ENCODE measurements at regions not wholly inside any gene's neighbourhood (a gene's known extent, or its start where the extent isn't known, plus 50 kb on each side); places are given as distances from the start of the nearest gene placed in this dataset.

- Mint-ChIP-seq H3K9me3 (no peaks in the 10 kb centered on the region), H3K27ac (no peak overlapping the region), H3K4me1 (no peaks in the 10 kb centered on the region), H3K4me3 (no peak overlapping the region), H3K36me3 (no peaks in the 10 kb centered on the region), H3K27me3 (peaks cover 8% of the 10 kb centered on the region)
- ATAC-seq (ENCODE audit: low read depth) (no peak), DNase-seq (no peak)
- POLR2A ChIA-PET, result no interaction called here
These were observed 260.7 kb upstream of the CSF3R start for GRCh38 chr1:36743286-36744005.

GRCh38 chr1:36741066-36741465 is 258.4 kb upstream of the CSF3R start:
- Mint-ChIP-seq H3K9me3 (no peaks in the 10 kb centered on the region), H3K27ac (no peak overlapping the region), H3K27me3 (peaks cover 17% of the 10 kb centered on the region), H3K4me3 (no peak overlapping the region), H3K4me1 (no peaks in the 10 kb centered on the region), H3K36me3 (no peaks in the 10 kb centered on the region)
- DNase-seq, result no peak
- no peak for ATAC-seq (ENCODE audit: low read depth)
- POLR2A ChIA-PET, result no interaction called here

- Mint-ChIP-seq H3K4me1 (no peaks in the 10 kb centered on the region), H3K27ac (no peak overlapping the region), H3K27me3 (peaks cover 20% of the 10 kb centered on the region), H3K36me3 (no peaks in the 10 kb centered on the region), H3K4me3 (no peak overlapping the region), H3K9me3 (no peaks in the 10 kb centered on the region)
- ATAC-seq (ENCODE audit: low read depth) (no peak), DNase-seq (no peak)
- POLR2A ChIA-PET, result no interaction called here
These were observed 257.7 kb upstream of the CSF3R start for GRCh38 chr1:36740446-36740845.

- H3K9me3 Mint-ChIP-seq, result no peaks in the 10 kb centered on the region
- no peak overlapping the region for H3K27ac Mint-ChIP-seq
- H3K27me3 Mint-ChIP-seq, result peaks cover 21% of the 10 kb centered on the region
- DNase-seq, result no peak
- no peak overlapping the region for H3K4me3 Mint-ChIP-seq
- POLR2A ChIA-PET, result no interaction called here
- no peaks in the 10 kb centered on the region for H3K36me3 Mint-ChIP-seq
- no peaks in the 10 kb centered on the region for H3K4me1 Mint-ChIP-seq
- no peak for ATAC-seq (ENCODE audit: low read depth)
These were observed 257.1 kb upstream of the CSF3R start for GRCh38 chr1:36739703-36740289.

GRCh38 chr1:36738245-36738644 is 255.5 kb upstream of the CSF3R start:
- Mint-ChIP-seq H3K9me3 (no peaks in the 10 kb centered on the region), H3K36me3 (no peaks in the 10 kb centered on the region), H3K4me1 (no peaks in the 10 kb centered on the region), H3K27ac (no peak overlapping the region), H3K4me3 (no peak overlapping the region), H3K27me3 (peaks cover 24% of the 10 kb centered on the region)
- POLR2A ChIA-PET, result no interaction called here
- no peak for ATAC-seq (ENCODE audit: low read depth)
- no peak for DNase-seq

- H3K27ac Mint-ChIP-seq, result no peak overlapping the region
- no peak for ATAC-seq (ENCODE audit: low read depth)
- POLR2A ChIA-PET, result no interaction called here
- no peaks in the 10 kb centered on the region for H3K4me1 Mint-ChIP-seq
- H3K27me3 Mint-ChIP-seq, result peaks cover 24% of the 10 kb centered on the region
- no peaks in the 10 kb centered on the region for H3K36me3 Mint-ChIP-seq
- H3K4me3 Mint-ChIP-seq, result no peak overlapping the region
- no peak for DNase-seq
- no peaks in the 10 kb centered on the region for H3K9me3 Mint-ChIP-seq
These were observed 255.1 kb upstream of the CSF3R start for GRCh38 chr1:36737767-36738166.

GRCh38 chr1:36737038-36737555 is 254.4 kb upstream of the CSF3R start:
- no peaks in the 10 kb centered on the region for H3K36me3 Mint-ChIP-seq
- H3K27me3 Mint-ChIP-seq, result peaks cover 24% of the 10 kb centered on the region
- DNase-seq, result no peak
- H3K9me3 Mint-ChIP-seq, result no peaks in the 10 kb centered on the region
- H3K27ac Mint-ChIP-seq, result no peak overlapping the region
- ATAC-seq (ENCODE audit: low read depth), result no peak
- no peak overlapping the region for H3K4me3 Mint-ChIP-seq
- POLR2A ChIA-PET, result no interaction called here
- H3K4me1 Mint-ChIP-seq, result no peaks in the 10 kb centered on the region

GRCh38 chr1:36735939-36736730 is 253.4 kb upstream of the CSF3R start:
- Mint-ChIP-seq H3K9me3 (no peaks in the 10 kb centered on the region), H3K4me3 (no peak overlapping the region), H3K4me1 (no peaks in the 10 kb centered on the region), H3K36me3 (no peaks in the 10 kb centered on the region), H3K27me3 (peaks cover 26% of the 10 kb centered on the region), H3K27ac (no peak overlapping the region)
- POLR2A ChIA-PET, result no interaction called here
- ATAC-seq (ENCODE audit: low read depth), result no peak
- no peak for DNase-seq

GRCh38 chr1:36735436-36735835 is 252.7 kb upstream of the CSF3R start:
- DNase-seq (no peak), ATAC-seq (ENCODE audit: low read depth) (no peak)
- Mint-ChIP-seq H3K27me3 (peaks cover 26% of the 10 kb centered on the region), H3K27ac (no peak overlapping the region), H3K36me3 (no peaks in the 10 kb centered on the region), H3K4me3 (no peak overlapping the region), H3K4me1 (no peaks in the 10 kb centered on the region), H3K9me3 (no peaks in the 10 kb centered on the region)
- POLR2A ChIA-PET, result no interaction called here

- H3K27me3 Mint-ChIP-seq, result peaks cover 23% of the 10 kb centered on the region
- POLR2A ChIA-PET, result no interaction called here
- no peak overlapping the region for H3K27ac Mint-ChIP-seq
These were observed 251.6 kb upstream of the CSF3R start for GRCh38 chr1:36734356-36734755.

GRCh38 chr1:36733748-36734147 is 251.0 kb upstream of the CSF3R start:
- Mint-ChIP-seq H3K27me3 (peaks cover 23% of the 10 kb centered on the region), H3K9me3 (no peaks in the 10 kb centered on the region), H3K27ac (no peak overlapping the region), H3K36me3 (no peaks in the 10 kb centered on the region), H3K4me3 (no peak overlapping the region), H3K4me1 (peaks cover 5% of the 10 kb centered on the region)
- DNase-seq, result no peak
- ATAC-seq (ENCODE audit: low read depth), result no peak
- POLR2A ChIA-PET, result no interaction called here

More at GRCh38 chr1:36734356-36734755, 251.6 kb upstream of the CSF3R start:
- Mint-ChIP-seq H3K9me3 (no peaks in the 10 kb centered on the region), H3K4me1 (peaks cover 5% of the 10 kb centered on the region), H3K36me3 (no peaks in the 10 kb centered on the region), H3K4me3 (no peak overlapping the region)
- ATAC-seq (ENCODE audit: low read depth), result no peak
- DNase-seq, result no peak

- Mint-ChIP-seq H3K36me3 (no peaks in the 10 kb centered on the region), H3K4me3 (no peak overlapping the region), H3K9me3 (no peaks in the 10 kb centered on the region), H3K27ac (no peak overlapping the region), H3K27me3 (peaks cover 14% of the 10 kb centered on the region), H3K4me1 (peaks cover 5% of the 10 kb centered on the region)
- POLR2A ChIA-PET, result no interaction called here
- ATAC-seq (ENCODE audit: low read depth), result no peak
- no peak for DNase-seq
These were observed 249.3 kb upstream of the CSF3R start for GRCh38 chr1:36732015-36732356.

GRCh38 chr1:36731226-36732014 is 248.7 kb upstream of the CSF3R start:
- peaks cover 5% of the 10 kb centered on the region for H3K4me1 Mint-ChIP-seq
- POLR2A ChIA-PET, result no interaction called here
- ATAC-seq (ENCODE audit: low read depth) (no peak), DNase-seq (no peak)
- H3K9me3 Mint-ChIP-seq, result no peaks in the 10 kb centered on the region
- H3K36me3 Mint-ChIP-seq, result no peaks in the 10 kb centered on the region
- no peak overlapping the region for H3K4me3 Mint-ChIP-seq
- peaks cover 12% of the 10 kb centered on the region for H3K27me3 Mint-ChIP-seq
- no peak overlapping the region for H3K27ac Mint-ChIP-seq
